HG03354 (cell line): ENCODE measurements at regions not wholly inside any gene's neighbourhood (a gene's known extent, or its start where the extent isn't known, plus 50 kb on each side); places are given as distances from the start of the nearest gene placed in this dataset.
A peak's percentile ranks its signal among the peaks of the same experiment; 100 is the strongest.

ENCODE experiments used
- ATAC-seq: cut with Tn5 transposase; IDR thresholded peaks from one replicate; pipeline ENCODE4 v1.9.1; 2021; ENCODE audit warnings: mild to moderate bottlenecking; ENCODE audit not compliant: unreplicated experiment, poor library complexity, severe bottlenecking

- ATAC-seq: no peak
Observed at GRCh38 chr11:11056749-11057471, 199.1 kb upstream of the ZBED5 start.

- ATAC-seq: no peak
Observed at GRCh38 chr11:11056316-11056715, 198.5 kb upstream of the ZBED5 start.

GRCh38 chr11:11047851-11048610 lies 190.2 kb upstream of the ZBED5 start:
- ATAC-seq: no peak

DNA sequence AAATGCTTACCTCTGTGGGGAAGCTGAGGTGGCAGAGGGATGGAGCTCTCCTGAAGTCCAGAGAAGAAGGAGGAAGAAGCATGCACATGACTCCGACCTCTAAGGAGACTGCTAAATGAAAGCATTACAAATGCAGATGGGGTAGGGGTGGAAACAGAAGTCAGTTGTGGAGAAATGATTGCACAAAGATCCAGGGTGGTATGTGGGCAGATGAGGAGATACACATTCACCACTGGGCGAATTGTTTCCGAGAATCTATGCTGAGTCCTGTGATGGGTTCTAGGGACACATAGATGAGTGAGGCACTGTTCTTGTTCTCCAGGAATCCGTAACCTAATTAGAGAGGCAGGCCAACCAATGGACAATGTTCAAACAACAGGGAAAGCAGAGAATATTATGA lies 188.9 kb upstream of the ZBED5 start:
- ATAC-seq: no peak

GRCh38 chr11:11045156-11045930 lies 187.5 kb upstream of the ZBED5 start:
- no peak for ATAC-seq

DNA sequence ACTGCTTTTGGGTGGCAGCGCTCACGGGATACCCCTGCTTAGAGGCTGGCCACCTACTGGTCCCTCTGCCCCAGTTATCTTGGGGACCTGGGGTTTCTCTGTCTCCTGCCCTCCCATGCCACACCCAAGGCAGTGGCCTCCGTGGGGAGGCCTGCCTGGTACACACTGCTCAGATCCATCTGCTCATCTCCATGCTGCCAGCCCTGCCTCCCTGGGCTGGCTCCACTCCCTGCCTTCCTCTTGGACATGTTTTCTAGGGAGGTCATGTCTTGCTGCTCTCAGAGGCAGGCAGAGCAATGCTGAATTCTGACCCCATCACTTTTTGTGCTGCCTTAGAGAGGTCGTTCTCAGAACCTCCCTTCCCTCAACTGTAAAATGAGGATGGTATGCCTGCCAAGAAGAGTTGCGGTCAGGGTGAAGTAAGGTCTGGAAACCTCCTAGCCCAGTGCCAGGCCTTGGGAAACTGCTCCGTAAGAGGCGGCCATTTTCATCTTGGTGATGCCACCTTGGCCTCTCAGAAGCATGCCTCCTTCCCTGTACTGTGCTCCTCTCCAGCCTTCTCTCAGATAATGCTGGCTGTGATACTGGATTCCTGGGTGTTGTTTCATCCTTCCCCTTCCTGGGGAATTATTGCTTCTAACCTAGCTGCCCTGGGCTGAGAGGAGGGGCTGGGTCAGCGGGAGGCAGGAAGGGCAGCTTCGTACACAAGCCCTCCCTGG lies 186.4 kb upstream of the ZBED5 start:
- no peak for ATAC-seq

DNA sequence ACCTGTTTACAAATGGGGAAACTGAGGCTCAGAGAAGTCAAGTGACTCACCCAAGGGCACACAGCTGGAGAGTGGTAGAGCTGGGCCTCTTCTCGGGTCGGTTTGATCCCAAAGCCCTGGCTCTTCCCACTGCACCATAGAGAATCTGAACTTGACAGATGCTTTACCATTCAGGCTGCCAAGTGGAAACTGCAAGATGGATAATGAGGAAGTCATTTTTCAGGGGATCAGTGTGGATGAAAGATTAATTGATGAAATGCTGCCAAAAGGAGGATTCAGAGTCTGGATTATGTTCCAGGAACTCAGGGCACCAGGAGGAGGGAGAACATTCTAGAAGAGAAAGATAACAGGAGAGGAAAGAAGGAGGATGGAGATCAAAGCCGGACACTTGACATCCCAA lies 185.9 kb upstream of the ZBED5 start:
- ATAC-seq: no peak

- ATAC-seq: no peak
Observed at GRCh38 chr11:11039208-11039965, 181.5 kb upstream of the ZBED5 start.

DNA sequence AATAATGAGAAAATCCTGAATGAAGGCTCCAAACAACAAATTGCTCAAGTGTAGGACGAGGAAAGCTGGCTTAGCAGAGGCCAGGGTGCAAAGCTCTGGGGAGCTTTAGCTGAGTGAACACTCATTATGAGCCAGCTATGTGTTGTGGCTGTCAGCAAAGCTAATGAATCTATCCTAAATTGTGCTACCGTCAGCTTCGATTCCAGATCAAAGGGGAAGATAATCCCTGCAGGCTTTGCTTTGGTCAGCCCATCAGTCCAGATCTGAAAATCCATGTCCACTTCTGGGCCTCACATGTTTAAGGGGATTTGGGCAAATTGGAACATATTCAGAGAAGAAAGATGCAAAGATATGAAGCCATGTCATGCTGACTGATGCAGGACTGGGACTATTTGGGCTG lies 180.9 kb upstream of the ZBED5 start:
- no peak for ATAC-seq

DNA sequence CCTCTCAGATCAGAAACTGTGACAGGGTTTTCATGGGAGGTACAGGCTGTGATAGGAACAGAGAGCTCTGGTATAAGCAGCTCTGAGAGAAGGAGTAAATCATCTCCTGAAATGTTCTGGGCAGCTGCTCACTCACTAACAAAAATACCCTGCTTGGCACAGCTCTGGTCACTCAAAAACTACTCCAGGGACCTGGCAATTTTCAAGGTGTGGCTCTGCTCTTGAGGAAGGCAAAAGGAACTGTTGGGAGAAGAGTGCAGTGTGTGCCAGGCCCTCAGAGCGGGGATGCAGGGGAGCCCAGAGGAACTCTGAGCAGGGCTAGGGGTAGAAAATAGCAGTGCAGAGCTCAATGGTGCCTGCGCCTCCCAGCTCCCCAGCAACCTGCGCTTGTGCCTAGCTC lies 180.5 kb upstream of the ZBED5 start:
- no peak for ATAC-seq

DNA sequence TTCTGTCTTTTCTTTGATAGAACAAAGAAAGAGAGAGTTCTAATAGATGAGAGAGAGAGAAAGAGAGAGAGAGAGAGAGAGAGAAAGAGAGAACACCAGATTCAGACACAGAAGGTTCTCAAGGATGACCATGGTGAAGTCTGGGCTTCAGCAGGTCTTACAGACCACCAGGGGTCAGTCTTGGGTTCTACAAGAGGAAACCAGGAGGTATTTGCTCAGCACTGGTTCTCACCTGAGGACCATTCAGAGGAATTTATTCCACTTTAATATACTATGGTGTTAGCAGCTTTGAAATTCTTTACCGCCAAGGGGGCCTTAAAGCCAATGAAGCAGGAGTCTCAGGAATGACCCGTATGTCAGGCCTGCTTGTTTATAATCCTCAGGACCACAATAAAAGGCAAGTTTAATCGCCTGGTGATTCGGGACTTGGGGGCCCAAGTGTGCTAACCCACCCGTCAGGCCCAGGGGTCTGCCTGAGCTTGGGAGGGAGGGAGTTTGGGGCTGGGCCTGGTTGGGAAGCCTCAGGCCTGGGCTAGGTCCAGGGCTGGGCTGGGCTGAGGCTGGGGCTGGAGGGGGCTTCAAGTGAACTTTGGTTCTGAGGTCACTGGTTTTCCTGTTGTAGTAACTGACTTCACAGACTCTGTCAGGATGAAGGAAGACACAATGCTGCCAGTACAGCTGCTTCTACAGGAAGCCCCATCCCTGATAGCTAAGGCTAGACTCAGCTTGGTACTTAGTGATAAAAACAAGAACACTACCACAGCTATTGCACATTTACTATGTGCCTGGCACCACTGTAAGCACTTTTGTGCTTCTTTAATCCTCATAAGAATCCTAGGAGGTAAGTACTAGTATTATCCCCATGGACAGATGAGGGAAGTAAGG lies 179.2 kb upstream of the ZBED5 start:
- peak; percentile 49 for ATAC-seq

DNA sequence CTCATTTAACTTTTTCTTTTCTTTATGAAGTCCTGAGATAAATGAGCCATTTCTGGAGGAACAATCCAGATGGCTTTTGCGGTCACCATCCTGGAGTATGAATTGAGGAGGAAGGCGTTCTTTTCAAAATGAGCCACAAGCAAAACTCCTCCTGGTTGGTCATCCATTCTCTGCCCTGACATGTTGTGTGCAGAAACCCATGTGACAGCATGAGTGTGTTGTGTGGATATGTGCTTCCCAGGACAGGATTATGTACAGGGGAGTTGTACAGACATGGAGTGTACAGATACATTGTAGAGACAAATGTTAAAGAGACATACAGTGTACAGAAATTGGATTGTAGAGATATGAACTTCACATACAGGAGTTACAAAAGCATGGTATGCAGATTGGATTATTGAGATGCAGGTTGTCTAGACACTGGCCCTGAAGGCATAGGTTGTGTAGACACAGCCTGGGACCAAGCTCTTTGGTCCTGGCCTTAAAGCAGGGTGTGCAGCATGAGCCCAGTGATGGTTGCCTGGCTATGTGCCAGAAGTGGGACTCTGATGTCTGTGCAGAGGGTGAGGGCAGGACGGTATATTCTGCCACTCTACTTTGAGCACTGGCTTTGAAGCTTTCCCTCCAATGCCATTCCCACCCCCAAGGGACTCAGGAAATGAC lies 178.5 kb upstream of the ZBED5 start:
- ATAC-seq: no peak

- no peak for ATAC-seq
Observed at GRCh38 chr11:11035331-11035730, 177.5 kb upstream of the ZBED5 start.

DNA sequence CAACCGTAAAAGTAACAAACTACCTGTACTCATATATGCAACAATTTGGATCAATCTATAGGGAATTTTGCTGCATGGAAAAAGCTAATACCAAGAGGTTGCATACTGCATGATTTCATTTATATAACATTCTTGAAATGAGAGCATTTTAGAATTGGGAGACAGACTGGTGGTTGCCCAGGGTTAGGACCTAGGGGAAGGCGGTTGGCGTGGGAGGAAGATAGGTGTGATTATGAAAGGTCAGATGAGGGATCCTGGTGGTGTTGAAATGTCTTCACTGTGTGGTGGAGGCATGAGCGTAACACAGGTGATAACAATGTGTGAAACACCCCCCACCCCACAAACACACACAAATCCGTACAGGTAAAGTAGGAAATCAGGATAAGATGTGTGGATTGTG lies 176.6 kb upstream of the ZBED5 start:
- ATAC-seq: no peak

GRCh38 chr11:11032066-11032465 lies 174.2 kb upstream of the ZBED5 start:
- ATAC-seq: no peak

- no peak for ATAC-seq
Observed at GRCh38 chr11:11029027-11029426, 171.2 kb upstream of the ZBED5 start.

DNA sequence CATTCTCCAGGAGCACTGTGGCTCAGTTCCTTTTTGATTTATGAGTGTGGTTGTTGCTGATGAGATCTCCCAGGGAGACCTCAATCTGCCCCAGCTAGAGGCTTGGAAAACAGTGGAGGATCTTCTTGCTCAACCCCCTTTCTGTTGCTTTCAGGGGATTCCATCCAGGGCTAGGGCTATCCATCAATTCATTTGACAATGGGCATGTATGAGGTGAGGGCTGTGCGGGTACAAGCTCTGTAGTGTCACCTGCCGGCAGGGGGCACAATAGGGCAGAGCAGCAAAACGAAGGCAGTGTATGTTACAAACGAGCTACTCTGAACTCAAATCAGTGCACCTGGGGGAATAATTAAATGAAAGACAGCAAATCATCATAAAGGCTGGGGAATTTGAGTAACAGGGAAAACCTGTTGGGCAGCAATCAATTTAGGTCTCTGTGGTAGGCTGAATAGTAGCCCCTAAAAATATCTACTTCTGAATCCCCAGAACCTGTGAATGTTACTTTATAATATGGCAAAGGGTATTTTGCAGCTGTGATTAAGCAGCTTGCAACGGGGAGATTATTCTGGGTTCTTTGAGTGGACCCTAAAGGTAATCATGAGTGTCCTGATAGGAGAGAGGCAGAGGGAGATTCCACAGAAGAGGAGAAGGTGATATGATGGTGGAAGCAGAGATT lies 170.3 kb upstream of the ZBED5 start:
- ATAC-seq: peak; percentile 71
